SU-DHL-6 (cell line): ENCODE measurements at regions not wholly inside any gene's neighbourhood (a gene's known extent, or its start where the extent isn't known, plus 50 kb on each side); places are given as distances from the start of the nearest gene placed in this dataset.

Experiments
- EZH2phosphoT487 ChIP-seq: fragments of 200-600 bp; sonication (generic), shearing (Covaris generic); conservative IDR thresholded peaks from 2 replicates; pipeline ENCODE4 v1.6.1; 2018; ENCODE audit warnings: mild to moderate bottlenecking, antibody characterized with exemption, low read length, moderate library complexity, mixed read lengths
- TF ChIP-seq, protein P1 (sequence below): fragments of 200-600 bp; sonication (generic); IDR thresholded peaks from one replicate; pipeline ENCODE4 v1.5.1; 2017; ENCODE audit warnings: antibody characterized with exemption, mild to moderate bottlenecking, low read length, moderate library complexity; ENCODE audit not compliant: insufficient read depth, poor library complexity, severe bottlenecking

DNA sequence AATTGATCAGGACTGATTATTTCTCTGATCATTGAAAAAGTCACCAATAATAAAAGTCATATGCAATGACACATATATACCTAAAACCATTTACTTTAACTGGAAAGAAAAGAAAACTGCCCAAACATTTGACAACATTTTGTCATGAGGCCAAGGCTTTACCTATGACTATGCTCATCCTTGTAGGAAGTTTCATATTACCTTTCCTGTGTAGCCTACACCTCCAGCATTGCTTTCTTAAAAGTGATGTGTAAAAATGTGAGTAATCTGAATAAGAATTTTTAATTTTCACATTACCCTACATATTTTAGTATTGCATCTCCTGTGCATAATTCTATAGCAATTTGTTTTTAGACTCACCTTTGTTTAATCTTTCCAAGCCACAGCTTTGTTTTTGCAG lies 419.8 kb upstream of the FIGN start:
- TF ChIP-seq EZH2phosphoT487: no peak
- TF ChIP-seq, protein P1, sequence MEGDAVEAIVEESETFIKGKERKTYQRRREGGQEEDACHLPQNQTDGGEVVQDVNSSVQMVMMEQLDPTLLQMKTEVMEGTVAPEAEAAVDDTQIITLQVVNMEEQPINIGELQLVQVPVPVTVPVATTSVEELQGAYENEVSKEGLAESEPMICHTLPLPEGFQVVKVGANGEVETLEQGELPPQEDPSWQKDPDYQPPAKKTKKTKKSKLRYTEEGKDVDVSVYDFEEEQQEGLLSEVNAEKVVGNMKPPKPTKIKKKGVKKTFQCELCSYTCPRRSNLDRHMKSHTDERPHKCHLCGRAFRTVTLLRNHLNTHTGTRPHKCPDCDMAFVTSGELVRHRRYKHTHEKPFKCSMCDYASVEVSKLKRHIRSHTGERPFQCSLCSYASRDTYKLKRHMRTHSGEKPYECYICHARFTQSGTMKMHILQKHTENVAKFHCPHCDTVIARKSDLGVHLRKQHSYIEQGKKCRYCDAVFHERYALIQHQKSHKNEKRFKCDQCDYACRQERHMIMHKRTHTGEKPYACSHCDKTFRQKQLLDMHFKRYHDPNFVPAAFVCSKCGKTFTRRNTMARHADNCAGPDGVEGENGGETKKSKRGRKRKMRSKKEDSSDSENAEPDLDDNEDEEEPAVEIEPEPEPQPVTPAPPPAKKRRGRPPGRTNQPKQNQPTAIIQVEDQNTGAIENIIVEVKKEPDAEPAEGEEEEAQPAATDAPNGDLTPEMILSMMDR: no peak
